ENCODE measurements at regions not wholly inside any gene's neighbourhood (a gene's known extent, or its start where the extent isn't known, plus 50 kb on each side); places are given as distances from the start of the nearest gene placed in this dataset.

DNA sequence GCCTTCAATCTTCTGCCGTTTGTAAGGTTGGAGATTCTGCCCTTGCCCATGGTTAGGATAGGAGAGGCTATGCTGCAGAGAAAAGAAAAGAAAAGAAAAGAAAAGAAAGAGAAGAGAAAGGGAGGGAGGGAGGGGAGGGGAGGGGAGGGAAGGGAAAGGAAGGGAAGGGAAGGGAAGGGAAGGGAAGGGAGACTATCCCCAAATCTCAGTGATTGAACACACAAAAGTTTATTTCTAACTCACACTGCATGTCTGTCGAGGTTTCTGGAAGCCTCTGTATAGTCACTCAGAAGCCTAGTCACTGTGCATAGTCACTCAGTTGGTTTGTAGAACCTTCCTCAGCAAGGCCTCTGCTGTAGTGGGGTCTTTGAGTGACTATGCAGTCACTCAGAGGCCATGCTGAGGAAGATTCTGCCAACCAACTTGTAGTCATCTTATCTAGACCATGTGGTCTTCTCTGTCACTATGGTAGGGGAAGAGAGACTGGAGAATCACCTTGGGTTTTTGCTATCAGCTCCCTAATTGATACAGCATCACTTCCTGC is 52.3 kb upstream of the ABCC9 start:
- ATAC-seq (replicated peaks in 1 of 2) (peak in 1 of 2 donors; percentile 52), DNase-seq (no peak)
- H3K4me3 Mint-ChIP-seq = no peak overlapping the region
- H3K9me3 Mint-ChIP-seq = no peaks in the 10 kb centered on the region
- H3K27ac Mint-ChIP-seq = no peak overlapping the region
- no peaks in the 10 kb centered on the region for H3K36me3 Mint-ChIP-seq (ENCODE audit: insufficient read depth in 2 of 2)
- H3K27me3 Mint-ChIP-seq (ENCODE audit: low read depth) = peaks cover under 1% of the 10 kb centered on the region
- H3K4me1 Mint-ChIP-seq (ENCODE audit: low read depth) = peaks cover 8% of the 10 kb centered on the region

- Mint-ChIP-seq H3K4me1 (ENCODE audit: low read depth) (peaks cover 8% of the 10 kb centered on the region), H3K27me3 (ENCODE audit: low read depth) (peaks cover 8% of the 10 kb centered on the region), H3K27ac (peak overlapping the region; percentile 12), H3K9me3 (no peaks in the 10 kb centered on the region), H3K4me3 (no peak overlapping the region), H3K36me3 (ENCODE audit: insufficient read depth in 2 of 2) (no peaks in the 10 kb centered on the region)
- DNase-seq = no peak
- peak in 1 of 2 donors; percentile 26 for ATAC-seq (replicated peaks in 1 of 2)
These were observed 51.6 kb upstream of the ABCC9 start for GRCh38 chr12:21992823-21993222.

DNA sequence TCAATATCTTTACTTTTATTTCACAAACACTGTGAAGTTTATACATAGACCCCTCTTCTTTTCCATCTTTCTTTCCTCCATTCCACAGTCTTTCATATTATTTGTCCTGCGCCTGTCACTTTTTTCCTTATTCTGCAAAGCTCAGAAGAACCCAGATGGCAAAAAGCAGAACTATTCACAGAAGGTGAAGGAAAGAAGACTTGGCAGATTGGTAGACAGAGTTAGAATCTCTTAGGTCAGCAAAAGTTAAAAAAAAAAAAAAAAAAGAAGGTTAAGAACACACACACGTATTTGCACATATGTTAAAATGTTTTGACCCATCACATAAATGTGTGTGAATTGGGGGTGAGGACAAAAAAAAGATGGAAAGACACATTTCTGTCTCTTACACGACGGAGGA is 50.3 kb upstream of the ABCC9 start:
- H3K27ac Mint-ChIP-seq = no peak overlapping the region
- ATAC-seq (replicated peaks in 1 of 2) = no peak

More for the DNA sequence above, 50.3 kb upstream of the ABCC9 start:
- Mint-ChIP-seq H3K4me3 (no peak overlapping the region), H3K36me3 (ENCODE audit: insufficient read depth in 2 of 2) (no peaks in the 10 kb centered on the region), H3K27me3 (ENCODE audit: low read depth) (peaks cover 16% of the 10 kb centered on the region), H3K9me3 (no peaks in the 10 kb centered on the region), H3K4me1 (ENCODE audit: low read depth) (peaks cover 8% of the 10 kb centered on the region)
- DNase-seq = no peak

All from activated T-cell treated with anti-CD3 and anti-CD28 coated beads, Interleukin-2, amount 50 U/mL, for 72 hours (primary cell).